ENCODE measurements at regions not wholly inside any gene's neighbourhood (a gene's known extent, or its start where the extent isn't known, plus 50 kb on each side); places are given as distances from the start of the nearest gene placed in this dataset.
"Not testable (repeated sequence)": the region's sequence is repeated elsewhere in the genome, so short reads cannot be mapped to it uniquely, and the experiment has no call there.

- DNase-seq, result no peak
Observed at GRCh38 chr12:28987538-28988324, 161.3 kb upstream of the FAR2 start.

GRCh38 chr12:28988325-28988704 lies 160.8 kb upstream of the FAR2 start:
- DNase-seq, result no peak

- DNase-seq, result no peak
Observed at GRCh38 chr12:28991626-28992025, 157.5 kb upstream of the FAR2 start.

GRCh38 chr12:28993720-28994119 lies 155.4 kb upstream of the FAR2 start:
- DNase-seq, result no peak

- no peak for DNase-seq
Observed at GRCh38 chr12:28994179-28994715, 154.8 kb upstream of the FAR2 start.

- DNase-seq, result no peak
Observed at GRCh38 chr12:28996688-28997087, 152.4 kb upstream of the FAR2 start.

- DNase-seq, result no peak
Observed at GRCh38 chr12:28998662-28999120, 150.4 kb upstream of the FAR2 start.

GRCh38 chr12:29004066-29004935 lies 144.8 kb upstream of the FAR2 start:
- DNase-seq, result no peak

GRCh38 chr12:29004936-29005304 lies 144.2 kb upstream of the FAR2 start:
- no peak for DNase-seq

- no peak for DNase-seq
Observed at GRCh38 chr12:29008786-29009185, 140.3 kb upstream of the FAR2 start.

- DNase-seq, result no peak
Observed at GRCh38 chr12:29012673-29013072, 136.4 kb upstream of the FAR2 start.

GRCh38 chr12:29017532-29017931 lies 131.5 kb upstream of the FAR2 start:
- not testable (repeated sequence) for DNase-seq

GRCh38 chr12:29023436-29024076 lies 125.5 kb upstream of the FAR2 start:
- DNase-seq, result no peak

- DNase-seq, result no peak
Observed at GRCh38 chr12:29024117-29024516, 125.0 kb upstream of the FAR2 start.

- no peak for DNase-seq
Observed at GRCh38 chr12:29025937-29026336, 123.1 kb upstream of the FAR2 start.

- DNase-seq, result no peak
Observed at GRCh38 chr12:29026419-29026818, 122.7 kb upstream of the FAR2 start.

- DNase-seq, result not testable (repeated sequence)
Observed at GRCh38 chr12:29029484-29029883, 119.6 kb upstream of the FAR2 start.

GRCh38 chr12:29030006-29030405 lies 119.1 kb upstream of the FAR2 start:
- no peak for DNase-seq

- peak; percentile 29 for DNase-seq
Observed at GRCh38 chr12:29032446-29032845, 116.6 kb upstream of the FAR2 start.

- no peak for DNase-seq
Observed at GRCh38 chr12:29033519-29033918, 115.6 kb upstream of the FAR2 start.

GRCh38 chr12:29035112-29035511 lies 114.0 kb upstream of the FAR2 start:
- DNase-seq, result no peak

GRCh38 chr12:29039013-29039412 lies 110.1 kb upstream of the FAR2 start:
- peak; percentile 46 for DNase-seq

Measured in muscle of arm (tissue), 1 donor.